K562 (cell line): ENCODE measurements at regions not wholly inside any gene's neighbourhood (a gene's known extent, or its start where the extent isn't known, plus 50 kb on each side); places are given as distances from the start of the nearest gene placed in this dataset.
A peak's percentile ranks its signal among the peaks of the same experiment; 100 is the strongest.

Source experiments
- FOSL1 ChIP-seq: fragments of 200-800 bp; sonication (Bioruptor generic); conservative IDR thresholded peaks from 2 replicates; pipeline ENCODE4 v1.6.1; 2016; ENCODE audit warnings: missing genetic modification characterization, missing compliant biosample characterization
- NR4A1 ChIP-seq, 2 experiments: fragments of 250-450 bp in 1 of 2; fragments of 450-650 bp in 1 of 2; sonication (Bioruptor Pico) in 1 of 2; IDR thresholded peaks; 2 replicates each; pipeline versions ENCODE4 v1.4.0 to v1.6.1; 2016 to 2020; ENCODE audit warnings: mild to moderate bottlenecking in 2 of 2, missing compliant biosample characterization in 1 of 2, missing genetic modification characterization in 1 of 2, moderate library complexity in 1 of 2
- RBBP5 ChIP-seq: fragments of 200-600 bp; sonication (generic); IDR thresholded peaks from 2 replicates; pipeline ENCODE4 v1.6.1; 2012; ENCODE audit warnings: borderline replicate concordance, mild to moderate bottlenecking, low read length, control low read depth, inconsistent platforms; ENCODE audit not compliant: insufficient read depth, poor library complexity, severe bottlenecking
- SPI1 ChIP-seq: IDR thresholded peaks from 2 replicates; pipeline ENCODE4 v1.6.1; 2011; ENCODE audit warnings: low read depth, low read length, control low read depth, borderline replicate concordance
- ZNF695 ChIP-seq: fragments of 450-650 bp; formaldehyde crosslinking; IDR thresholded peaks from 2 replicates; pipeline ENCODE4 v1.4.0; 2020; ENCODE audit warnings: mild to moderate bottlenecking, moderate library complexity
- TF ChIP-seq, protein P1 (sequence below): fragments of 450-650 bp; IDR thresholded peaks from 2 replicates; pipeline ENCODE4 v1.6.1; 2016; ENCODE audit warnings: mild to moderate bottlenecking, moderate library complexity
- TF ChIP-seq, protein P2 (sequence below): fragments of 200-800 bp; sonication (Bioruptor generic); IDR thresholded peaks from 2 replicates; pipeline ENCODE4 v1.6.1; 2017; ENCODE audit warnings: missing genetic modification characterization, missing compliant biosample characterization
- TF ChIP-seq, protein P3 (sequence below): fragments of 250-450 bp; sonication (Bioruptor Pico); IDR thresholded peaks from 2 replicates; pipeline ENCODE4 v1.4.0; 2020; ENCODE audit warnings: mild to moderate bottlenecking, moderate library complexity, borderline replicate concordance

DNA sequence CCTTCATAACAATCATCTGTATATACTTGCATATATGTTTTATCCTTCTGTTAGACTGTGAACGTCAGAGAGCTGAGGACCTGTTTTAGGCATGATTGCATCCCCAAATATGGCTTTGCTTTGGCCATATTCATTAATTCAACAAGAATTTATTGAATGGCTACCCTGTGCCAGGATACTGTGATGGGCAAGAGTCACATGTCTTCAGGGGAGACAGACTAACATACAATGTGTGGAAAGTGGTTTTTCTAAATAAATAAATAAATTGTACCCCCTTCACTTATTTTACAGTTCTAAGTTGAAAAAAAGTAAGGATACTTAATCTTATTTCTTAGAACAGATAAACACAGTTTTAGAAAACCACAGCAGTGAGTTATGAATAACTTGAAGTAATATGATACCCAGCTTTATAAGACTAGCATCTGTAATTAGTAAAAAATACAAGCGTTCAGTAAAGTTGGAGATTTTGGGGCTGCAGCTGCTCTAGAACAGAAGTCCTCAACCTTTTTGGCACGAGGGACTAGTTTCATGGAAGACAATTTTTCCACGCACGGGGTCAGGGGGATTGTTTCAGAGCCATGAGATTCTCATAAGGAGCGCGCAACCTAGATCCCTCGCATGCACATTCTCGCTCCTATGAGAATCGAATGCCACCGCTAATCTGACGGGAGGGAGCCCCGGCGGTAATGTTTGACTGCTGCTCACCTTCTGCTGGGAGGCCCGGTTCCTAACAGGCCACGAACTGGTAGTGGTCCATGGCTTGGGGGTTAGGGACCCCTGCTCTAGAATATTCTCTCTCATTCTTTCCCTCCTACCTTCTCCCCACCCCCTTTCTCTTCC is 89.4 kb upstream of the MTPN start (continued):
- TF ChIP-seq, protein P1, sequence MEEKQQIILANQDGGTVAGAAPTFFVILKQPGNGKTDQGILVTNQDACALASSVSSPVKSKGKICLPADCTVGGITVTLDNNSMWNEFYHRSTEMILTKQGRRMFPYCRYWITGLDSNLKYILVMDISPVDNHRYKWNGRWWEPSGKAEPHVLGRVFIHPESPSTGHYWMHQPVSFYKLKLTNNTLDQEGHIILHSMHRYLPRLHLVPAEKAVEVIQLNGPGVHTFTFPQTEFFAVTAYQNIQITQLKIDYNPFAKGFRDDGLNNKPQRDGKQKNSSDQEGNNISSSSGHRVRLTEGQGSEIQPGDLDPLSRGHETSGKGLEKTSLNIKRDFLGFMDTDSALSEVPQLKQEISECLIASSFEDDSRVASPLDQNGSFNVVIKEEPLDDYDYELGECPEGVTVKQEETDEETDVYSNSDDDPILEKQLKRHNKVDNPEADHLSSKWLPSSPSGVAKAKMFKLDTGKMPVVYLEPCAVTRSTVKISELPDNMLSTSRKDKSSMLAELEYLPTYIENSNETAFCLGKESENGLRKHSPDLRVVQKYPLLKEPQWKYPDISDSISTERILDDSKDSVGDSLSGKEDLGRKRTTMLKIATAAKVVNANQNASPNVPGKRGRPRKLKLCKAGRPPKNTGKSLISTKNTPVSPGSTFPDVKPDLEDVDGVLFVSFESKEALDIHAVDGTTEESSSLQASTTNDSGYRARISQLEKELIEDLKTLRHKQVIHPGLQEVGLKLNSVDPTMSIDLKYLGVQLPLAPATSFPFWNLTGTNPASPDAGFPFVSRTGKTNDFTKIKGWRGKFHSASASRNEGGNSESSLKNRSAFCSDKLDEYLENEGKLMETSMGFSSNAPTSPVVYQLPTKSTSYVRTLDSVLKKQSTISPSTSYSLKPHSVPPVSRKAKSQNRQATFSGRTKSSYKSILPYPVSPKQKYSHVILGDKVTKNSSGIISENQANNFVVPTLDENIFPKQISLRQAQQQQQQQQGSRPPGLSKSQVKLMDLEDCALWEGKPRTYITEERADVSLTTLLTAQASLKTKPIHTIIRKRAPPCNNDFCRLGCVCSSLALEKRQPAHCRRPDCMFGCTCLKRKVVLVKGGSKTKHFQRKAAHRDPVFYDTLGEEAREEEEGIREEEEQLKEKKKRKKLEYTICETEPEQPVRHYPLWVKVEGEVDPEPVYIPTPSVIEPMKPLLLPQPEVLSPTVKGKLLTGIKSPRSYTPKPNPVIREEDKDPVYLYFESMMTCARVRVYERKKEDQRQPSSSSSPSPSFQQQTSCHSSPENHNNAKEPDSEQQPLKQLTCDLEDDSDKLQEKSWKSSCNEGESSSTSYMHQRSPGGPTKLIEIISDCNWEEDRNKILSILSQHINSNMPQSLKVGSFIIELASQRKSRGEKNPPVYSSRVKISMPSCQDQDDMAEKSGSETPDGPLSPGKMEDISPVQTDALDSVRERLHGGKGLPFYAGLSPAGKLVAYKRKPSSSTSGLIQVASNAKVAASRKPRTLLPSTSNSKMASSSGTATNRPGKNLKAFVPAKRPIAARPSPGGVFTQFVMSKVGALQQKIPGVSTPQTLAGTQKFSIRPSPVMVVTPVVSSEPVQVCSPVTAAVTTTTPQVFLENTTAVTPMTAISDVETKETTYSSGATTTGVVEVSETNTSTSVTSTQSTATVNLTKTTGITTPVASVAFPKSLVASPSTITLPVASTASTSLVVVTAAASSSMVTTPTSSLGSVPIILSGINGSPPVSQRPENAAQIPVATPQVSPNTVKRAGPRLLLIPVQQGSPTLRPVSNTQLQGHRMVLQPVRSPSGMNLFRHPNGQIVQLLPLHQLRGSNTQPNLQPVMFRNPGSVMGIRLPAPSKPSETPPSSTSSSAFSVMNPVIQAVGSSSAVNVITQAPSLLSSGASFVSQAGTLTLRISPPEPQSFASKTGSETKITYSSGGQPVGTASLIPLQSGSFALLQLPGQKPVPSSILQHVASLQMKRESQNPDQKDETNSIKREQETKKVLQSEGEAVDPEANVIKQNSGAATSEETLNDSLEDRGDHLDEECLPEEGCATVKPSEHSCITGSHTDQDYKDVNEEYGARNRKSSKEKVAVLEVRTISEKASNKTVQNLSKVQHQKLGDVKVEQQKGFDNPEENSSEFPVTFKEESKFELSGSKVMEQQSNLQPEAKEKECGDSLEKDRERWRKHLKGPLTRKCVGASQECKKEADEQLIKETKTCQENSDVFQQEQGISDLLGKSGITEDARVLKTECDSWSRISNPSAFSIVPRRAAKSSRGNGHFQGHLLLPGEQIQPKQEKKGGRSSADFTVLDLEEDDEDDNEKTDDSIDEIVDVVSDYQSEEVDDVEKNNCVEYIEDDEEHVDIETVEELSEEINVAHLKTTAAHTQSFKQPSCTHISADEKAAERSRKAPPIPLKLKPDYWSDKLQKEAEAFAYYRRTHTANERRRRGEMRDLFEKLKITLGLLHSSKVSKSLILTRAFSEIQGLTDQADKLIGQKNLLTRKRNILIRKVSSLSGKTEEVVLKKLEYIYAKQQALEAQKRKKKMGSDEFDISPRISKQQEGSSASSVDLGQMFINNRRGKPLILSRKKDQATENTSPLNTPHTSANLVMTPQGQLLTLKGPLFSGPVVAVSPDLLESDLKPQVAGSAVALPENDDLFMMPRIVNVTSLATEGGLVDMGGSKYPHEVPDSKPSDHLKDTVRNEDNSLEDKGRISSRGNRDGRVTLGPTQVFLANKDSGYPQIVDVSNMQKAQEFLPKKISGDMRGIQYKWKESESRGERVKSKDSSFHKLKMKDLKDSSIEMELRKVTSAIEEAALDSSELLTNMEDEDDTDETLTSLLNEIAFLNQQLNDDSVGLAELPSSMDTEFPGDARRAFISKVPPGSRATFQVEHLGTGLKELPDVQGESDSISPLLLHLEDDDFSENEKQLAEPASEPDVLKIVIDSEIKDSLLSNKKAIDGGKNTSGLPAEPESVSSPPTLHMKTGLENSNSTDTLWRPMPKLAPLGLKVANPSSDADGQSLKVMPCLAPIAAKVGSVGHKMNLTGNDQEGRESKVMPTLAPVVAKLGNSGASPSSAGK, result peak; percentile 54
- TF ChIP-seq RBBP5, result peak; percentile 15
- TF ChIP-seq ZNF695 (CRISPR knock-in tag), result peak; percentile 43; the same call in 1 of the 2 replicates
- TF ChIP-seq, protein P2, sequence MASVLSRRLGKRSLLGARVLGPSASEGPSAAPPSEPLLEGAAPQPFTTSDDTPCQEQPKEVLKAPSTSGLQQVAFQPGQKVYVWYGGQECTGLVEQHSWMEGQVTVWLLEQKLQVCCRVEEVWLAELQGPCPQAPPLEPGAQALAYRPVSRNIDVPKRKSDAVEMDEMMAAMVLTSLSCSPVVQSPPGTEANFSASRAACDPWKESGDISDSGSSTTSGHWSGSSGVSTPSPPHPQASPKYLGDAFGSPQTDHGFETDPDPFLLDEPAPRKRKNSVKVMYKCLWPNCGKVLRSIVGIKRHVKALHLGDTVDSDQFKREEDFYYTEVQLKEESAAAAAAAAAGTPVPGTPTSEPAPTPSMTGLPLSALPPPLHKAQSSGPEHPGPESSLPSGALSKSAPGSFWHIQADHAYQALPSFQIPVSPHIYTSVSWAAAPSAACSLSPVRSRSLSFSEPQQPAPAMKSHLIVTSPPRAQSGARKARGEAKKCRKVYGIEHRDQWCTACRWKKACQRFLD (CRISPR knock-in tag), result no peak; the same call in 1 of the 2 replicates
- peak; percentile 34; the same call in 1 of the 2 replicates for TF ChIP-seq SPI1
- TF ChIP-seq, protein P3, sequence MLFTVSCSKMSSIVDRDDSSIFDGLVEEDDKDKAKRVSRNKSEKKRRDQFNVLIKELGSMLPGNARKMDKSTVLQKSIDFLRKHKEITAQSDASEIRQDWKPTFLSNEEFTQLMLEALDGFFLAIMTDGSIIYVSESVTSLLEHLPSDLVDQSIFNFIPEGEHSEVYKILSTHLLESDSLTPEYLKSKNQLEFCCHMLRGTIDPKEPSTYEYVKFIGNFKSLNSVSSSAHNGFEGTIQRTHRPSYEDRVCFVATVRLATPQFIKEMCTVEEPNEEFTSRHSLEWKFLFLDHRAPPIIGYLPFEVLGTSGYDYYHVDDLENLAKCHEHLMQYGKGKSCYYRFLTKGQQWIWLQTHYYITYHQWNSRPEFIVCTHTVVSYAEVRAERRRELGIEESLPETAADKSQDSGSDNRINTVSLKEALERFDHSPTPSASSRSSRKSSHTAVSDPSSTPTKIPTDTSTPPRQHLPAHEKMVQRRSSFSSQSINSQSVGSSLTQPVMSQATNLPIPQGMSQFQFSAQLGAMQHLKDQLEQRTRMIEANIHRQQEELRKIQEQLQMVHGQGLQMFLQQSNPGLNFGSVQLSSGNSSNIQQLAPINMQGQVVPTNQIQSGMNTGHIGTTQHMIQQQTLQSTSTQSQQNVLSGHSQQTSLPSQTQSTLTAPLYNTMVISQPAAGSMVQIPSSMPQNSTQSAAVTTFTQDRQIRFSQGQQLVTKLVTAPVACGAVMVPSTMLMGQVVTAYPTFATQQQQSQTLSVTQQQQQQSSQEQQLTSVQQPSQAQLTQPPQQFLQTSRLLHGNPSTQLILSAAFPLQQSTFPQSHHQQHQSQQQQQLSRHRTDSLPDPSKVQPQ (CRISPR knock-in tag), result no peak
- TF ChIP-seq NR4A1 (CRISPR knock-in tag; IDR thresholded peaks at IDR 0.05), result peak; percentile 53; the same call in 1 of the 2 replicates
- TF ChIP-seq NR4A1 (tag; IDR thresholded peaks at IDR 0.05), result no peak
- TF ChIP-seq FOSL1 (tag), result no peak
